ENCODE measurements at regions not wholly inside any gene's neighbourhood (a gene's known extent, or its start where the extent isn't known, plus 50 kb on each side); places are given as distances from the start of the nearest gene placed in this dataset.

- no peaks in the 10 kb centered on the region for H3K36me3 ChIP-seq (ENCODE audit: control insufficient read depth, insufficient read depth, low read length)
- TF ChIP-seq CTCF (IDR thresholded peaks at IDR 0.05; ENCODE audit: insufficient read depth, low read length, poor library complexity, severe bottlenecking): no peak
- H3K4me3 ChIP-seq (ENCODE audit: low read depth, low read length): no peak overlapping the region
- DNase-seq (ENCODE audit: low read depth): no peak
- no peaks in the 10 kb centered on the region for H3K27me3 ChIP-seq (ENCODE audit: control insufficient read depth, insufficient read depth, low read length)
Observed at GRCh38 chr5:84590629-84591028, 205.9 kb upstream of the EDIL3 start.

GRCh38 chr5:84589926-84590325, 205.2 kb upstream of the EDIL3 start:
- Histone ChIP-seq H3K4me3 (ENCODE audit: low read depth, low read length) (no peak overlapping the region), H3K27me3 (ENCODE audit: control insufficient read depth, insufficient read depth, low read length) (no peaks in the 10 kb centered on the region), H3K36me3 (ENCODE audit: control insufficient read depth, insufficient read depth, low read length) (no peaks in the 10 kb centered on the region)
- TF ChIP-seq CTCF (IDR thresholded peaks at IDR 0.05; ENCODE audit: insufficient read depth, low read length, poor library complexity, severe bottlenecking): no peak
- no peak for DNase-seq (ENCODE audit: low read depth)

GRCh38 chr5:84585218-84585617, 200.5 kb upstream of the EDIL3 start:
- Histone ChIP-seq H3K27me3 (ENCODE audit: control insufficient read depth, insufficient read depth, low read length) (no peaks in the 10 kb centered on the region), H3K4me3 (ENCODE audit: low read depth, low read length) (no peak overlapping the region), H3K36me3 (ENCODE audit: control insufficient read depth, insufficient read depth, low read length) (no peaks in the 10 kb centered on the region)
- no peak for DNase-seq (ENCODE audit: low read depth)
- no peak for TF ChIP-seq CTCF (IDR thresholded peaks at IDR 0.05; ENCODE audit: insufficient read depth, low read length, poor library complexity, severe bottlenecking)

GRCh38 chr5:84578226-84578625, 193.5 kb upstream of the EDIL3 start:
- DNase-seq (ENCODE audit: low read depth): no peak
- no peak overlapping the region for H3K4me3 ChIP-seq (ENCODE audit: low read depth, low read length)
- H3K27me3 ChIP-seq (ENCODE audit: control insufficient read depth, insufficient read depth, low read length): no peaks in the 10 kb centered on the region
- no peaks in the 10 kb centered on the region for H3K36me3 ChIP-seq (ENCODE audit: control insufficient read depth, insufficient read depth, low read length)
- no peak for TF ChIP-seq CTCF (IDR thresholded peaks at IDR 0.05; ENCODE audit: insufficient read depth, low read length, poor library complexity, severe bottlenecking)

- no peak for TF ChIP-seq CTCF (IDR thresholded peaks at IDR 0.05; ENCODE audit: insufficient read depth, low read length, poor library complexity, severe bottlenecking)
- no peak for DNase-seq (ENCODE audit: low read depth)
- H3K36me3 ChIP-seq (ENCODE audit: control insufficient read depth, insufficient read depth, low read length): no peaks in the 10 kb centered on the region
- H3K27me3 ChIP-seq (ENCODE audit: control insufficient read depth, insufficient read depth, low read length): no peaks in the 10 kb centered on the region
- H3K4me3 ChIP-seq (ENCODE audit: low read depth, low read length): no peak overlapping the region
Observed at GRCh38 chr5:84573017-84573712, 188.5 kb upstream of the EDIL3 start.

- DNase-seq (ENCODE audit: low read depth): no peak
- Histone ChIP-seq H3K27me3 (ENCODE audit: control insufficient read depth, insufficient read depth, low read length) (no peaks in the 10 kb centered on the region), H3K4me3 (ENCODE audit: low read depth, low read length) (no peak overlapping the region), H3K36me3 (ENCODE audit: control insufficient read depth, insufficient read depth, low read length) (no peaks in the 10 kb centered on the region)
- TF ChIP-seq CTCF (IDR thresholded peaks at IDR 0.05; ENCODE audit: insufficient read depth, low read length, poor library complexity, severe bottlenecking): no peak
Observed at GRCh38 chr5:84569307-84569706, 184.6 kb upstream of the EDIL3 start.
